ENCODE measurements at regions not wholly inside any gene's neighbourhood (a gene's known extent, or its start where the extent isn't known, plus 50 kb on each side); places are given as distances from the start of the nearest gene placed in this dataset.

- no peak for TF ChIP-seq CTCF (optimal IDR thresholded peaks at IDR 0.05 in 1 of 3, IDR thresholded peaks at IDR 0.05 in 1 of 3, conservative IDR thresholded peaks at IDR 0.05 in 1 of 3; ENCODE audit: extremely low read depth in 1 of 3, insufficient read depth in 2 of 3, low read length in 3 of 3)
- TF ChIP-seq EZH2 (IDR thresholded peaks at IDR 0.05; ENCODE audit: low read length): no peak
Measured at GRCh38 chr5:8930021-8930420, 615.9 kb downstream of the SEMA5A start.

Measured in keratinocyte (primary cell).